GM12874 (cell line): ENCODE measurements at regions not wholly inside any gene's neighbourhood (a gene's known extent, or its start where the extent isn't known, plus 50 kb on each side); places are given as distances from the start of the nearest gene placed in this dataset.

Experiments used
- TF ChIP-seq, protein P1 (sequence below): IDR thresholded peaks from 2 replicates; pipeline ENCODE4 v1.5.1; 2011; ENCODE audit warnings: low read depth, mild to moderate bottlenecking, control low read depth, low read length, moderate library complexity; ENCODE audit not compliant: insufficient read depth

- TF ChIP-seq, protein P1, sequence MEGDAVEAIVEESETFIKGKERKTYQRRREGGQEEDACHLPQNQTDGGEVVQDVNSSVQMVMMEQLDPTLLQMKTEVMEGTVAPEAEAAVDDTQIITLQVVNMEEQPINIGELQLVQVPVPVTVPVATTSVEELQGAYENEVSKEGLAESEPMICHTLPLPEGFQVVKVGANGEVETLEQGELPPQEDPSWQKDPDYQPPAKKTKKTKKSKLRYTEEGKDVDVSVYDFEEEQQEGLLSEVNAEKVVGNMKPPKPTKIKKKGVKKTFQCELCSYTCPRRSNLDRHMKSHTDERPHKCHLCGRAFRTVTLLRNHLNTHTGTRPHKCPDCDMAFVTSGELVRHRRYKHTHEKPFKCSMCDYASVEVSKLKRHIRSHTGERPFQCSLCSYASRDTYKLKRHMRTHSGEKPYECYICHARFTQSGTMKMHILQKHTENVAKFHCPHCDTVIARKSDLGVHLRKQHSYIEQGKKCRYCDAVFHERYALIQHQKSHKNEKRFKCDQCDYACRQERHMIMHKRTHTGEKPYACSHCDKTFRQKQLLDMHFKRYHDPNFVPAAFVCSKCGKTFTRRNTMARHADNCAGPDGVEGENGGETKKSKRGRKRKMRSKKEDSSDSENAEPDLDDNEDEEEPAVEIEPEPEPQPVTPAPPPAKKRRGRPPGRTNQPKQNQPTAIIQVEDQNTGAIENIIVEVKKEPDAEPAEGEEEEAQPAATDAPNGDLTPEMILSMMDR = no peak
Measured at GRCh38 chr22:48530666-48531065, 1297.0 kb downstream of the BRD1 start.

- TF ChIP-seq, protein P1 = no peak
Measured at GRCh38 chr22:48528221-48528915, 1299.3 kb downstream of the BRD1 start.

GRCh38 chr22:48523761-48524160 is 1303.9 kb downstream of the BRD1 start:
- TF ChIP-seq, protein P1 = no peak

DNA sequence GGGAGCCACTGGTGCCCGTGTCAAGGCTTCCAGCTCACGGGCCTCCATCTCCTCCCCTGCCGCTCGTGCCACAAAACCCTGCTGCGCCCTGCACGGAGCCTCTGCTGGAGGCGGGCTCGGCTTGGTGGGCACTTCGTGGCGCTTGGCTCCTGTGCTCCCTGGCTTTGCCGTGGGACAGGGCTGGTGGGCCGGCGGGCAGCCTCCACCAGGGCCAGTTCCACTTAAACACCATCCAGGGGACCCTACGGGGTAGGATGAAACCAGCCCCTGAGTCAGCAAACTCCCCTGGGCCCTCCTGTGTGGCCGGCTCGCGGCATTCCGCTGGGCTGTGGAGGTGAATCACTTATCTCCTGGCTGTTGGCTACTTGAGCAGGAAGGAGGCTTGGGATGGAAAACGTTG is 1304.6 kb downstream of the BRD1 start:
- TF ChIP-seq, protein P1 = no peak

GRCh38 chr22:48522271-48522670 is 1305.4 kb downstream of the BRD1 start:
- TF ChIP-seq, protein P1 = no peak

DNA sequence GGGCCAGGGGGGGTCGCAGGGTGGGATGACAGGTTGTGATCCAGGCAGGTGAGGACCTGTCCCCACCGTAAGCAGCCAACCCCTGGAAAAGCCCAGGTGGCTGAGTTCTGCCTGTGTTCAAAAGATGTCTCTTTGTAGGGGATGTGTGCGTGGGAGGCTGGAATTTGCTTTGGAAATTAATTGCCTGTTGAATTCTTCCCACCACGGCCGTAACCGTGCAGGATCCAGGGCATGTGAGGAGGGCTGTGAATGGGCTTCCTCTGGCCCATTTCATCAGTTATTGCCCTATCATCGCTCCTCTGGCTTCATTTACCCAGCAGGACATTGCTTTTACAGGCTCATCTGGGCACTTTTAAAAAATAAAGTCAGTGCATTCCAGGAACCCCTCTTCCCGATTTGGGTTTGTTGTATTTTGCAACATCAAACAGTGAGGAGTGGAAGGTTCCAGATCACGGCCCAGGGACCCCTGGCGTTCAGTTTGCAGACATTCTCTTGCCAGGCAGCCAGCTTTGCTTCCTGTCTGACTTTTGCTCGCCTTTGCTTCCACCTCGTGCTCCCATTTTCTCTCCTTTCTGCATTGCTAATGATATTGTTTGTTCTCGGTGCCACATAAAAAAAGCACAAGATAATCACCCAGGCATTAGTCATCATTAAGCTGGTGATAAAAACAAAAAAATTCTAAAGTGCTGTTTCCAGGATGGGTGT is 1306.6 kb downstream of the BRD1 start:
- TF ChIP-seq, protein P1 = no peak

DNA sequence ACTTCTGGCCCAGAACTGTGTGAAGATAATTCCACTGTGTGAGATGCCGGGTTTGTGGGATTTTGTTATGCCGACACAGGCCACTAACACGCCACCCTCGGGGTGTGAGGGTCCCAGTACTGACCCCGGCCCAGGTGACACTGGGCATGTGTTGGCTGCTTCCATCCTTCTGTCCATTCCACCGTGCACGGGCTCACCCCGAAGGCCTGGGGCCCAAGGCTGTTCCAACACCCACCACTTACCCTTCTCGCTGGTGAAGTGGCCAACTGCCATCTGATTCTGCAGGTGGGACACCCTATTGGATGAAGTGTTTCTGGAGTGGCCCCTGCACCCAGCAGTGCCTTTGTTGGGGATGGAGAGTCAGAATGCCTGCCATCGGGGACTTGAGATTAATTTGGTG is 1307.5 kb downstream of the BRD1 start:
- TF ChIP-seq, protein P1 = no peak
